HG02642 (cell line): ENCODE measurements at regions not wholly inside any gene's neighbourhood (a gene's known extent, or its start where the extent isn't known, plus 50 kb on each side); places are given as distances from the start of the nearest gene placed in this dataset.
"Not testable (repeated sequence)": the region's sequence is repeated elsewhere in the genome, so short reads cannot be mapped to it uniquely, and the experiment has no call there.

Experiments
- ATAC-seq: cut with Tn5 transposase; IDR thresholded peaks from one replicate; pipeline ENCODE4 v1.9.1; 2021; ENCODE audit warnings: mild to moderate bottlenecking; ENCODE audit not compliant: unreplicated experiment, poor library complexity

DNA sequence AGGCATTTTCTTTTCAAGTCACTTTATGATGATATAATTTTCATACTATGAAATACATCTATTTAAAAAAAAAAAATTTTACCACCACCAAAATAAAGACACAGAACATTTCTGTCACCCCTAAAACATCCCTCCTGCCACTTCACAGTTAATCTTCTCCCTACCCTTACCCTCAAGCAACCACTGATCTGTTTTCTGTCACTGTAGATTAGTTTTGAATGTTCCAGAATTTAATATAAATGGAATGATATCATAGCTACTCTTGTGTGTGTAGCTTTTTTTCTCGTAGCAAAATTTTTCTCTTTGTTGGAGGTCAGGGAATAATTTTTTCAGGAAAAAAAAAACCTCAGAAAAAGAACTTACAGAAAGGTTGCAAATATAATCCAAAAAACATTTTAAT, 152.7 kb downstream of the RHOU start:
- no peak for ATAC-seq

GRCh38 chr1:228889289-228889688, 154.0 kb downstream of the RHOU start:
- no peak for ATAC-seq

- ATAC-seq: no peak
Measured at GRCh38 chr1:228891272-228892034, 156.2 kb downstream of the RHOU start.

DNA sequence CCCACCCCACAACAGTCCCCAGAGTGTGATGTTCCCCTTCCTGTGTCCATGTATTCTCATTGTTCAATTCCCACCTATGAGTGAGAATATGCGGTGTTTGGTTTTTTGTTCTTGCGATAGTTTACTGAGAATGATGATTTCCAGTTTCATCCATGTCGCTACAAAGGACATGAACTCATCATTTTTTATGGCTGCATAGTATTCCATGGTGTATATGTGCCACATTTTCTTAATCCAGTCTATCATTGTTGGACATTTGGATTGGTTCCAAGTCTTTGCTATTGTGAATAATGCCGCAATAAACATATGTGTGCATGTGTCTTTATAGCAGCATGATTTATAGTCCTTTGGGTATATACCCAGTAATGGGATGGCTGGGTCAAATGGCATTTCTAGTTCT, 156.9 kb downstream of the RHOU start:
- not testable (repeated sequence) for ATAC-seq

- no peak for ATAC-seq
Measured at GRCh38 chr1:228894442-228894989, 159.2 kb downstream of the RHOU start.

- no peak for ATAC-seq
Measured at GRCh38 chr1:228897901-228898300, 162.6 kb downstream of the RHOU start.

- peak; percentile 84 for ATAC-seq
Measured at GRCh38 chr1:228898582-228898992, 163.3 kb downstream of the RHOU start.

- ATAC-seq: no peak
Measured at GRCh38 chr1:228899421-228899956, 164.2 kb downstream of the RHOU start.

- no peak for ATAC-seq
Measured at GRCh38 chr1:228900099-228900885, 165.0 kb downstream of the RHOU start.

DNA sequence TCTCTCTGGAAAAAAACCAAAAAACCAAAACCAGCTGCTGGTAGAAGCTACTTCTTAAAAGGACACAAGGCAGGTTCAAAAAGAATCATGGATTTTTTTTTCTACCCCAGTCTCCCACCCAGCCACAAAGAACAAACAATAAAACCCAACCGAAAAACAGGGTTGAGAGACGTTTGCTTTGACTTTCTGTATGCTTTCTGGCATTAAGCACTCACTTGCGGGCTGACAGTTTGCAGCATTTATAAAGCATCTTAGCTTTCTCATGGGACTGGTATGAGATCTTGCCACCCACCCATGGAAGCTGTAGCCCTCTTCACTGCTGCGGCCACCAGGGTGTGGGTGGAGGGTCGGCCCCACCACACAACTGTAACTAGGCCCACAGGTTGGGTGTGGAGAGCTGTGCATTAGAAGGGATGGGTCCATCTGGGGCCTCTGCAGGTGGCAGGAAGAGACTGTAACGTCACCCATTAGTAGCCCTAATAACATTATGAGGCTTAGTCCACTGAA, 165.7 kb downstream of the RHOU start:
- ATAC-seq: no peak

GRCh38 chr1:228901936-228902681, 166.8 kb downstream of the RHOU start:
- no peak for ATAC-seq

GRCh38 chr1:228902781-228903433, 167.6 kb downstream of the RHOU start:
- ATAC-seq: no peak

- ATAC-seq: no peak
Measured at GRCh38 chr1:228903434-228904071, 168.3 kb downstream of the RHOU start.

GRCh38 chr1:228904222-228904621, 168.9 kb downstream of the RHOU start:
- ATAC-seq: no peak

GRCh38 chr1:228905701-228906101, 170.4 kb downstream of the RHOU start:
- no peak for ATAC-seq

- no peak for ATAC-seq
Measured at GRCh38 chr1:228906223-228906860, 171.1 kb downstream of the RHOU start.

DNA sequence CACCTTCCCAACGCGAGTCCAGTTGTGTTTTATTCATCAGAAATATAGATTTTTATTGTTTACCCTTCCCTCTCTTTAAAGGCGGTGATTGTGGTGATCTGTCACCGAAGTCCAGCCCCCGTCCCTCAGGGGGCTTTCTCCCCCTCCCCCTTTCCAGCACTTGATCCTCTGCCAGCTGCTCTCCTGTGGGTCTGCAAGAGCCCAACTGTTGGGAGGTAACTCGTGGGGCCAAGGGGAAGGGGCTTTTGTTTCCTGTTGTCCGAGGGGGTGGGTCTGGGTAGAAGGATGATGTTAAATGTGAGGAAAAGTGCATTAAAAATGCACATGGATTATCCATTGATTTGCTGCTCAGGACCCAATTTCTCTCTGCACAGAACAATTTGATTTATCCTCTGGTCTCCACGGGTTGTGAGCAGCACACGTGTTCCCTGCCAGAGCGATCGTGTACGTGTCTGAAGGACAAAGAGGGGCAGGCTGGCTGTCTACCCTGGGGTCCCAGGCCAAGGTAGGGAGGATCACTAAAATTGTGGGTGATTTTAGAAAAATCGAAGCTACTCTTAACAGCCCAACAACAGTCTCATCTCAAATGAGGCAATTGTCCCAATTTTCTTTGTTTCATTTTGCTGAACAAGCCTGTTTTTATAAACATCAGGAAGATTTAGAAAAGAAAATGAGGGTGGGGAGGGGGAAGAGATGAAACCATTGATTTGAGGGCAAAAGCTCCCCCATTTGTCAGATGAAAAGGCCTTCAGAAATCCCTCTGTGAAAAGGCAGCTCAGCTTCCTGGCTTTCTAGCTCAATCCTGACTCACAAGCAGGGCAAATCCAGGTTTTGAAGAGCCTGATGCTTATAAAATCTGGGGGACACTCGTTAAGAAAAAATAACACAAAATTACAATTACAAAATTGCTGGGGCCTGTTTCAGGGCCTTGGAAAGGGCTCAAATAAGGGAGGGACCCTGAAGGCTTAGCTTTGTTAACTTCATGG, 176.2 kb downstream of the RHOU start:
- ATAC-seq: no peak
